Endothelial cell (in vitro differentiated cells): ENCODE measurements at regions not wholly inside any gene's neighbourhood (a gene's known extent, or its start where the extent isn't known, plus 50 kb on each side); places are given as distances from the start of the nearest gene placed in this dataset.

ENCODE experiments used
- DNase-seq: peaks from one replicate; pipeline ENCODE4 v3.0.0; 2021; ENCODE audit warnings: low spot score
- H3K27ac Mint-ChIP-seq: one replicate; pipeline ENCODE4 v1.8.0; 2021; ENCODE audit warnings: mixed read lengths, inconsistent platforms; ENCODE audit not compliant: unreplicated experiment
- H3K27me3 Mint-ChIP-seq: one replicate; pipeline ENCODE4 v1.8.0; 2021; ENCODE audit warnings: mild to moderate bottlenecking, moderate library complexity, mixed read lengths, inconsistent platforms; ENCODE audit not compliant: unreplicated experiment
- H3K36me3 Mint-ChIP-seq: one replicate; pipeline ENCODE4 v1.8.0; 2021; ENCODE audit warnings: mild to moderate bottlenecking, low read depth, mixed read lengths, inconsistent platforms; ENCODE audit not compliant: unreplicated experiment
- H3K4me1 Mint-ChIP-seq: one replicate; pipeline ENCODE4 v1.8.0; 2021; ENCODE audit warnings: mild to moderate bottlenecking, mixed read lengths, inconsistent platforms; ENCODE audit not compliant: unreplicated experiment
- H3K4me3 Mint-ChIP-seq: one replicate; pipeline ENCODE4 v1.8.0; 2021; ENCODE audit warnings: mild to moderate bottlenecking, mixed read lengths, inconsistent platforms; ENCODE audit not compliant: unreplicated experiment
- H3K9me3 Mint-ChIP-seq: one replicate; pipeline ENCODE4 v1.8.0; 2021; ENCODE audit warnings: mixed read lengths, inconsistent platforms; ENCODE audit not compliant: unreplicated experiment
- TF ChIP-seq, protein P1 (sequence below): fragments of 200-600 bp; sonication (generic); IDR thresholded peaks from one replicate; pipeline ENCODE4 v1.5.0; 2021; ENCODE audit warnings: antibody characterized with exemption; ENCODE audit not compliant: unreplicated experiment

DNA sequence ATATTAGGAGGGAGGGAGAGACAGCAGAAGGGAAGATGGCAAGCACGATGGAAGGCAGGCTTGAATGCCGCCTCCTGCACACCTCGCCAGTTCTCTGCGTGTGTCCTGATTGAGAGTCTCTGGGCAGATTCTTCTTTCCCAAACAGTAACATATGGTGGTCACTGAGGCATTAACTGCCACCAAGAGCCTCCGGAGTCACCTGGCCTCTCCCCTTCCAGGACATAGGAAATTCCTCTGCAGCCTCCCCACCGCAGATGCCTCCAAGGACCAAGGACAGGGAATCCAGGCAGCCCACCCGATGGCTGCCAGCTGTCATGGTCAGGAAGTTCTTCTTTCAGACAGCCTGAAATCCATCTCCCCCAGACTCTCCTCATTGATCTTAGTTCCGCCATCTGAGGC lies 149.3 kb downstream of the ENGASE start:
- Mint-ChIP-seq H3K27me3 (peaks cover 13% of the 10 kb centered on the region), H3K4me1 (peaks cover 5% of the 10 kb centered on the region), H3K9me3 (no peaks in the 10 kb centered on the region), H3K36me3 (no peaks in the 10 kb centered on the region), H3K27ac (no peak overlapping the region), H3K4me3 (no peak overlapping the region)
- TF ChIP-seq, protein P1, sequence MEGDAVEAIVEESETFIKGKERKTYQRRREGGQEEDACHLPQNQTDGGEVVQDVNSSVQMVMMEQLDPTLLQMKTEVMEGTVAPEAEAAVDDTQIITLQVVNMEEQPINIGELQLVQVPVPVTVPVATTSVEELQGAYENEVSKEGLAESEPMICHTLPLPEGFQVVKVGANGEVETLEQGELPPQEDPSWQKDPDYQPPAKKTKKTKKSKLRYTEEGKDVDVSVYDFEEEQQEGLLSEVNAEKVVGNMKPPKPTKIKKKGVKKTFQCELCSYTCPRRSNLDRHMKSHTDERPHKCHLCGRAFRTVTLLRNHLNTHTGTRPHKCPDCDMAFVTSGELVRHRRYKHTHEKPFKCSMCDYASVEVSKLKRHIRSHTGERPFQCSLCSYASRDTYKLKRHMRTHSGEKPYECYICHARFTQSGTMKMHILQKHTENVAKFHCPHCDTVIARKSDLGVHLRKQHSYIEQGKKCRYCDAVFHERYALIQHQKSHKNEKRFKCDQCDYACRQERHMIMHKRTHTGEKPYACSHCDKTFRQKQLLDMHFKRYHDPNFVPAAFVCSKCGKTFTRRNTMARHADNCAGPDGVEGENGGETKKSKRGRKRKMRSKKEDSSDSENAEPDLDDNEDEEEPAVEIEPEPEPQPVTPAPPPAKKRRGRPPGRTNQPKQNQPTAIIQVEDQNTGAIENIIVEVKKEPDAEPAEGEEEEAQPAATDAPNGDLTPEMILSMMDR = no peak
- DNase-seq = no peak

GRCh38 chr17:79223471-79223870 lies 148.8 kb downstream of the ENGASE start:
- TF ChIP-seq, protein P1 = no peak
- peaks cover 5% of the 10 kb centered on the region for H3K4me1 Mint-ChIP-seq
- no peak for DNase-seq
- H3K27me3 Mint-ChIP-seq = peaks cover 12% of the 10 kb centered on the region
- H3K27ac Mint-ChIP-seq = no peak overlapping the region
- H3K4me3 Mint-ChIP-seq = no peak overlapping the region
- no peaks in the 10 kb centered on the region for H3K36me3 Mint-ChIP-seq
- H3K9me3 Mint-ChIP-seq = no peaks in the 10 kb centered on the region

GRCh38 chr17:79221597-79221996 lies 147.0 kb downstream of the ENGASE start:
- Mint-ChIP-seq H3K27me3 (peaks cover 15% of the 10 kb centered on the region), H3K9me3 (no peaks in the 10 kb centered on the region)
- DNase-seq = no peak

GRCh38 chr17:79220713-79221291 lies 146.2 kb downstream of the ENGASE start:
- Mint-ChIP-seq H3K27ac (no peak overlapping the region), H3K9me3 (no peaks in the 10 kb centered on the region), H3K27me3 (peaks cover 12% of the 10 kb centered on the region), H3K4me1 (peaks cover 5% of the 10 kb centered on the region), H3K36me3 (no peaks in the 10 kb centered on the region), H3K4me3 (peak overlapping the region; percentile 14)
- TF ChIP-seq, protein P1 = no peak
- DNase-seq = no peak

More at GRCh38 chr17:79221597-79221996, 147.0 kb downstream of the ENGASE start:
- TF ChIP-seq, protein P1 = no peak
- Mint-ChIP-seq H3K4me1 (peaks cover 5% of the 10 kb centered on the region), H3K27ac (no peak overlapping the region), H3K4me3 (no peak overlapping the region), H3K36me3 (no peaks in the 10 kb centered on the region)

- Mint-ChIP-seq H3K4me1 (peaks cover 5% of the 10 kb centered on the region), H3K36me3 (no peaks in the 10 kb centered on the region), H3K4me3 (peak overlapping the region; percentile 14), H3K9me3 (no peaks in the 10 kb centered on the region), H3K27ac (no peak overlapping the region), H3K27me3 (peaks cover 12% of the 10 kb centered on the region)
- TF ChIP-seq, protein P1 = no peak
- no peak for DNase-seq
Measured at GRCh38 chr17:79220201-79220712, 145.6 kb downstream of the ENGASE start.
